ENCODE measurements at regions not wholly inside any gene's neighbourhood (a gene's known extent, or its start where the extent isn't known, plus 50 kb on each side); places are given as distances from the start of the nearest gene placed in this dataset.

DNA sequence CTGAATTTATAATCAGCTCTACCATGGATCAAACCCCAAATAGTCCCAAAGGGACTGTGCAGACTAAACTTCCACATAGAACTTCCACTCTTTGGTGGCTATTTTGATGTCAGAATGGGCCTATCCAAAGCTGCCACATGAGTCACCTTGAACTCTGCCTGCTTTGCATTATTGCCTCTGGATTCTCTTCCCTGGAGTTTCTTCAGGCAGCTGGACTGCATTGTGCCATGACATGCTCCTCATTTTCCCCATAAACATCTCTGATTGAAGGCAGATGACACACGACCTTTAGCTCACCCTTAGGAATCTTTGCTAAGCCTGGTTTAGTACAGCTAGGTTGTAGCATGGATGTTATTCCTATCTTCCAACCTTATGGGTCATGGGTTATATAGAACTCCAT is 251.7 kb downstream of the FZD1 start:
- Histone ChIP-seq H3K4me1 (ENCODE audit: control insufficient read depth, insufficient read depth, low read length) (no peaks in the 10 kb centered on the region), H3K27ac (ENCODE audit: low read length) (no peak overlapping the region), H3K4me3 (ENCODE audit: low read length) (no peak overlapping the region), H3K9me3 (ENCODE audit: control insufficient read depth, low read depth, low read length) (no peaks in the 10 kb centered on the region), H3K27me3 (ENCODE audit: control insufficient read depth, insufficient read depth, low read length) (no peaks in the 10 kb centered on the region), H3K36me3 (ENCODE audit: control insufficient read depth, insufficient read depth, low read length) (no peaks in the 10 kb centered on the region)
- DNase-seq: no peak
- WGBS (ENCODE audit: insufficient coverage, low lambda C conversion rate): no CpG with 5 or more reads among the region's 1 CpG

DNA sequence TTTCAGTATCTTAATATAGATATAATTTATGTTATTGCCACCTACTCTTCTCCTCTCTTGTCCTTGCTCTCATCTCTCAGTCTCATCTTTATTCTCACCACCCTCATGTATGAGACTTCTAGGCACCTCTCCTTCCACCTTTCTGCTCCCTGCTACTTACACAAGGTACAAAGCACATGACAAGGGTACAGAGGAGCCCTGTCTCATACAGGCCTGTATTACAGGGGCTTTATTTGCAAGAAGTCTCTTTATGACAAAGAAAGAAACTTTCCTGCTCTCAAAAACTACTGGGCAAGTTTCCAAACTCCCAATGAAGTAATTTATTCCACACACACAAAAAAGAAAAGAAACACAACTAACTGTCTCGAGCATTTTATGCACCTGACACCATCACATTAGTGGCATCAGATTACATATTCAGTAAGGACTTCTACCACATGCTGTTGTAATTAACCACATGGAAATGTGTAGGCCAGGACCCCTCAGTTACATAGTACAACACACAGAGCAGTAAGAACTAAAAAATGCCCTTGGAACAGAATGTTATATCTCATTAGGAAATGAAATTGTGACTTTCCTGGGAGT is 253.1 kb downstream of the FZD1 start:
- H3K27me3 ChIP-seq (ENCODE audit: control insufficient read depth, insufficient read depth, low read length): no peaks in the 10 kb centered on the region
- no peaks in the 10 kb centered on the region for H3K4me1 ChIP-seq (ENCODE audit: control insufficient read depth, insufficient read depth, low read length)
- DNase-seq: no peak
- no peaks in the 10 kb centered on the region for H3K9me3 ChIP-seq (ENCODE audit: control insufficient read depth, low read depth, low read length)
- H3K27ac ChIP-seq (ENCODE audit: low read length): no peak overlapping the region
- no CpG with 5 or more reads among the region's 1 CpG for WGBS (ENCODE audit: insufficient coverage, low lambda C conversion rate)
- no peak overlapping the region for H3K4me3 ChIP-seq (ENCODE audit: low read length)
- H3K36me3 ChIP-seq (ENCODE audit: control insufficient read depth, insufficient read depth, low read length): no peaks in the 10 kb centered on the region

DNA sequence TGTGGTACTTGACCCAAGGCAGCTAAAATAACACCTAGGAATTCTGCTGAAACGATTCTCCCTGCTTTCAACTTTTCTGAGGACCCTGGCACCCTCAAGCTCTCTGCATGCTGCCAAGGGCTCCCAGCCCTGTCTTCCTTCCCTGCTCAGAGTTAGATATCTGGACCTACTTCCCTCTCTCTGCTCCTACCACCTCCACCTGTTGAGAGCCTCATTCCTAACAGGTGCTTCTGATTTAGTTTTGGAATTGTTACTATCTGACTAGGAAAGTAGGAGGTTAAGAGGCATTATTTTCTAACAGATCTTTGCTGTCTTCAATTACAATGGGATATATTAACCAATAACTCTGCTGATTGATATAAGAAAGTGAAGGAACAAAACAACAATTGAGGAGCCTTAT is 253.8 kb downstream of the FZD1 start:
- no peak overlapping the region for H3K27ac ChIP-seq (ENCODE audit: low read length)
- no peaks in the 10 kb centered on the region for H3K36me3 ChIP-seq (ENCODE audit: control insufficient read depth, insufficient read depth, low read length)
- H3K27me3 ChIP-seq (ENCODE audit: control insufficient read depth, insufficient read depth, low read length): no peaks in the 10 kb centered on the region
- H3K4me1 ChIP-seq (ENCODE audit: control insufficient read depth, insufficient read depth, low read length): no peaks in the 10 kb centered on the region
- WGBS (ENCODE audit: insufficient coverage, low lambda C conversion rate): no CpG with 5 or more reads among the region's 1 CpG
- H3K4me3 ChIP-seq (ENCODE audit: low read length): no peak overlapping the region
- no peaks in the 10 kb centered on the region for H3K9me3 ChIP-seq (ENCODE audit: control insufficient read depth, low read depth, low read length)
- no peak for DNase-seq

DNA sequence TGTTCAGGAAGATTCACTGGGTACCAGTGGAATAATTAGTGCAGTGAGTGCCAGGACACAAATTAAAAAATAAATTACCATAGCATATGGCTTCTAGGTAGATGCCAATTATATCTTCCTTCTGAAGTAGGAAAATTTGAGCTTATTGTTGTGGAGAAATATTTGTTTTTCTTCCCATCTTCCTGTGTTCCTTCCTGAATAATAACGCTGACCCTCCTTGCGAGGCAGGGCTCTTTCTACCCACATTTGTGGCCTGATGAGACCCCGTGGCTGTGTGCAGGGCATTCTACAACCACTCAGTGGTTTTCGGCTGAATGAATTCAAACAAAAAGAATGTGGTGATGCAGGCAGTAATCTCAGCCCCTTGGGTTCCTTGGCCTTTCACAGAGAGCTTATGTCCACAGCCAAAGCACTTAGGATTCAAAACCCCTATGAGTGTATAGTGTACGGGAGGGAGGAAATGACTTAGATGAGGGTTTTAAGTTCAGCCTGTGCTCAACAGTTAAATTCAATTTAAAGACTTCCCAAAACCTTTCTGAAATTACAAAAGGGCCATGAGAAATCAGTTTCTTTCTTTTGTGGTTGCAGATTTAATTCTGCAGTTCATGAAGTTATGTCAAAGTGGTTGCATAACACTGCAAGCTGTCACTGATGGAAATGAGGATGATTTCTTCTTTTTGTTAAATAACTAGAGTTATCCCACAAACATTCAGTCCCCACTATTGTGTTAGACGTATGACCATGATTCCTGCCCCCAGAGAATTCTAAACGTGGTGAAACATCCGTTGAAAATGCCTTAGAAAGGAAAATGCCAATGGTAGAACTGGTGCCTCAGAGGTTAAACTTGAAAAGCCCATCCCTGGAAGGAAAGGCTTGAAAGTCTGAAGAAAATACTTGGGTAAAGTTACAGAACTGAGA is 255.3 kb downstream of the FZD1 start:
- H3K27me3 ChIP-seq (ENCODE audit: control insufficient read depth, insufficient read depth, low read length): no peaks in the 10 kb centered on the region
- H3K4me3 ChIP-seq (ENCODE audit: low read length): no peak overlapping the region
- DNase-seq: no peak
- no peaks in the 10 kb centered on the region for H3K9me3 ChIP-seq (ENCODE audit: control insufficient read depth, low read depth, low read length)
- WGBS (ENCODE audit: insufficient coverage, low lambda C conversion rate): no CpG with 5 or more reads among the region's 8 CpGs
- no peak overlapping the region for H3K27ac ChIP-seq (ENCODE audit: low read length)
- H3K36me3 ChIP-seq (ENCODE audit: control insufficient read depth, insufficient read depth, low read length): no peaks in the 10 kb centered on the region
- no peaks in the 10 kb centered on the region for H3K4me1 ChIP-seq (ENCODE audit: control insufficient read depth, insufficient read depth, low read length)

GRCh38 chr7:91520645-91521044 is 256.4 kb downstream of the FZD1 start:
- Histone ChIP-seq H3K27me3 (ENCODE audit: control insufficient read depth, insufficient read depth, low read length) (no peaks in the 10 kb centered on the region), H3K4me3 (ENCODE audit: low read length) (no peak overlapping the region), H3K9me3 (ENCODE audit: control insufficient read depth, low read depth, low read length) (no peaks in the 10 kb centered on the region), H3K27ac (ENCODE audit: low read length) (no peak overlapping the region), H3K4me1 (ENCODE audit: control insufficient read depth, insufficient read depth, low read length) (no peaks in the 10 kb centered on the region), H3K36me3 (ENCODE audit: control insufficient read depth, insufficient read depth, low read length) (no peaks in the 10 kb centered on the region)
- DNase-seq: no peak
- WGBS (ENCODE audit: insufficient coverage, low lambda C conversion rate): no CpG with 5 or more reads among the region's 1 CpG

DNA sequence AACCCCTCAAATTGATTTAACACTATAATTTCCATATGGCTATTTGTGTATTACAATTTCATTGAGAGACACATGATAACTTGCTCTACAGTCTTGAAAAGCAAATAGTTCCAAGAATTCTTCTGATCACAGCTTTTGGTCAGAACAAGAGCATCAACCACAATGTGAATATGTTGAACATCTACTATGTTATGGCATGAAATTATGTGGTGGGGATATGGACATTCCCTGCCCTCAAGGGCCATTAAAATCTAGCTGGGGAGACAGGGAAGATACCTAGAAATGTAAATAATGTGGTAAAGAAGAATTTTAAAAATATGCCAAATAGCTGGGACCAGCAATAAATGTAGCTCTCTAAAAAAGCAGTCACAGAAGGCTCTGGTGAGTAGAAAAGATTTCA is 262.2 kb downstream of the FZD1 start:
- Histone ChIP-seq H3K4me3 (ENCODE audit: low read length) (no peak overlapping the region), H3K4me1 (ENCODE audit: control insufficient read depth, insufficient read depth, low read length) (no peaks in the 10 kb centered on the region), H3K27me3 (ENCODE audit: control insufficient read depth, insufficient read depth, low read length) (no peaks in the 10 kb centered on the region), H3K27ac (ENCODE audit: low read length) (no peak overlapping the region), H3K36me3 (ENCODE audit: control insufficient read depth, insufficient read depth, low read length) (no peaks in the 10 kb centered on the region), H3K9me3 (ENCODE audit: control insufficient read depth, low read depth, low read length) (no peaks in the 10 kb centered on the region)
- DNase-seq: no peak

- Histone ChIP-seq H3K36me3 (ENCODE audit: control insufficient read depth, insufficient read depth, low read length) (no peaks in the 10 kb centered on the region), H3K4me3 (ENCODE audit: low read length) (no peak overlapping the region), H3K27me3 (ENCODE audit: control insufficient read depth, insufficient read depth, low read length) (no peaks in the 10 kb centered on the region), H3K4me1 (ENCODE audit: control insufficient read depth, insufficient read depth, low read length) (no peaks in the 10 kb centered on the region), H3K27ac (ENCODE audit: low read length) (no peak overlapping the region), H3K9me3 (ENCODE audit: control insufficient read depth, low read depth, low read length) (peaks cover 3% of the 10 kb centered on the region)
- no CpG with 5 or more reads among the region's 5 CpGs for WGBS (ENCODE audit: insufficient coverage, low lambda C conversion rate)
- no peak for DNase-seq
Observed at GRCh38 chr7:91527460-91527859, 263.2 kb downstream of the FZD1 start.

DNA sequence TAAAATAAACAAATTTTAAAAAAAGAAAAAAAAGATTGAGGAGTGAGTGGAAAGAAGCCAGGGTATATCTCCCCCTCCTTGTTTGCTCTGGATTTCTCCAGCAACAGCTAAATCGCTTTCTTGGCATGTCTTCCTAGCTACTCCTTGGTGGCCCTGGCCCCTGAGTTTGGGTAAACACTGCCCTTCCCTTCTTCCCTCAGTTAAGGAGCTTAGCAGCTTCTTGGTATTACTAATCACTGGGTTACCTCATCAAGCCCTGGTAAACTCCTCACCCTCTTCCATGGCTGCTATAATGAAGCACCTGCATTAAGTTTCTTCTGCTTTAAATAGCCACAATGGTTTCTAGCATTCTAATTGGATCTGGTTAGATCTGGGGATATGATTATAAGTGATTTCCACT is 269.8 kb downstream of the FZD1 start:
- Histone ChIP-seq H3K9me3 (ENCODE audit: control insufficient read depth, low read depth, low read length) (peaks cover 3% of the 10 kb centered on the region), H3K4me1 (ENCODE audit: control insufficient read depth, insufficient read depth, low read length) (no peaks in the 10 kb centered on the region), H3K27ac (ENCODE audit: low read length) (no peak overlapping the region), H3K27me3 (ENCODE audit: control insufficient read depth, insufficient read depth, low read length) (no peaks in the 10 kb centered on the region), H3K36me3 (ENCODE audit: control insufficient read depth, insufficient read depth, low read length) (no peaks in the 10 kb centered on the region), H3K4me3 (ENCODE audit: low read length) (no peak overlapping the region)
- no peak for DNase-seq
- WGBS (ENCODE audit: insufficient coverage, low lambda C conversion rate): no CpG with 5 or more reads among the region's 1 CpG

GRCh38 chr7:91537260-91538152 is 273.3 kb downstream of the FZD1 start:
- Histone ChIP-seq H3K27ac (ENCODE audit: low read length) (no peak overlapping the region), H3K36me3 (ENCODE audit: control insufficient read depth, insufficient read depth, low read length) (no peaks in the 10 kb centered on the region), H3K9me3 (ENCODE audit: control insufficient read depth, low read depth, low read length) (no peaks in the 10 kb centered on the region), H3K27me3 (ENCODE audit: control insufficient read depth, insufficient read depth, low read length) (no peaks in the 10 kb centered on the region), H3K4me1 (ENCODE audit: control insufficient read depth, insufficient read depth, low read length) (no peaks in the 10 kb centered on the region), H3K4me3 (ENCODE audit: low read length) (no peak overlapping the region)
- WGBS (ENCODE audit: insufficient coverage, low lambda C conversion rate): no CpG with 5 or more reads among the region's 9 CpGs
- no peak for DNase-seq

GRCh38 chr7:91541641-91542040 is 277.4 kb downstream of the FZD1 start:
- DNase-seq: no peak
- Histone ChIP-seq H3K9me3 (ENCODE audit: control insufficient read depth, low read depth, low read length) (no peaks in the 10 kb centered on the region), H3K27me3 (ENCODE audit: control insufficient read depth, insufficient read depth, low read length) (no peaks in the 10 kb centered on the region), H3K4me3 (ENCODE audit: low read length) (no peak overlapping the region), H3K27ac (ENCODE audit: low read length) (no peak overlapping the region), H3K36me3 (ENCODE audit: control insufficient read depth, insufficient read depth, low read length) (no peaks in the 10 kb centered on the region), H3K4me1 (ENCODE audit: control insufficient read depth, insufficient read depth, low read length) (no peaks in the 10 kb centered on the region)
- WGBS (ENCODE audit: insufficient coverage, low lambda C conversion rate): 80% methylated on average over 1 of the region's 1 CpG
